Calu3 (cell line): ENCODE measurements at regions not wholly inside any gene's neighbourhood (a gene's known extent, or its start where the extent isn't known, plus 50 kb on each side); places are given as distances from the start of the nearest gene placed in this dataset.

Source experiments
- BruUV-seq: library from RNA; stranded (reverse); fragments of 400-500 nt; replicated peaks from 2 replicates; lab custom pipeline; 2021; lab: Mats Ljungman, UMichigan
- CTCF ChIA-PET: fragments of 300-600 bp; sonication (Branson Sonifier 250); formaldehyde crosslinking; loops from one replicate; lab custom pipeline; 2022; ENCODE audit warnings: antibody characterized with exemption; lab: Charles Lee
- DNase-seq: peaks from one replicate; pipeline ENCODE4 v3.0.0; 2022
- H3K27ac Mint-ChIP-seq: one replicate; pipeline ENCODE4 v1.8.0; 2022; ENCODE audit warnings: mixed read lengths; ENCODE audit not compliant: unreplicated experiment
- H3K27me3 Mint-ChIP-seq: one replicate; pipeline ENCODE4 v1.8.0; 2022; ENCODE audit warnings: mixed read lengths; ENCODE audit not compliant: unreplicated experiment
- H3K36me3 Mint-ChIP-seq: one replicate; pipeline ENCODE4 v1.8.0; 2022; ENCODE audit warnings: mild to moderate bottlenecking, moderate library complexity, mixed read lengths; ENCODE audit not compliant: insufficient read depth, unreplicated experiment
- H3K4me1 Mint-ChIP-seq: one replicate; pipeline ENCODE4 v1.8.0; 2022; ENCODE audit warnings: mild to moderate bottlenecking, low read depth, mixed read lengths; ENCODE audit not compliant: unreplicated experiment
- H3K4me3 Mint-ChIP-seq: one replicate; pipeline ENCODE4 v1.8.0; 2022; ENCODE audit warnings: mild to moderate bottlenecking, low read depth, moderate library complexity, mixed read lengths; ENCODE audit not compliant: unreplicated experiment
- H3K9me3 Mint-ChIP-seq: one replicate; pipeline ENCODE4 v1.8.0; 2022; ENCODE audit warnings: low read depth, mixed read lengths; ENCODE audit not compliant: unreplicated experiment
- intact Hi-C: fragments of 100-400 bp; cut with micrococcal nuclease; formaldehyde crosslinking; loops from one replicate; pipeline ENCODE4 v1.10.0; 2022; ENCODE audit not compliant: unreplicated experiment
- TF ChIP-seq, protein P1 (sequence below): fragments of 200-600 bp; IDR thresholded peaks from one replicate; pipeline ENCODE4 v1.8.0; 2022; ENCODE audit warnings: antibody characterized with exemption; ENCODE audit not compliant: unreplicated experiment

- TF ChIP-seq, protein P1, sequence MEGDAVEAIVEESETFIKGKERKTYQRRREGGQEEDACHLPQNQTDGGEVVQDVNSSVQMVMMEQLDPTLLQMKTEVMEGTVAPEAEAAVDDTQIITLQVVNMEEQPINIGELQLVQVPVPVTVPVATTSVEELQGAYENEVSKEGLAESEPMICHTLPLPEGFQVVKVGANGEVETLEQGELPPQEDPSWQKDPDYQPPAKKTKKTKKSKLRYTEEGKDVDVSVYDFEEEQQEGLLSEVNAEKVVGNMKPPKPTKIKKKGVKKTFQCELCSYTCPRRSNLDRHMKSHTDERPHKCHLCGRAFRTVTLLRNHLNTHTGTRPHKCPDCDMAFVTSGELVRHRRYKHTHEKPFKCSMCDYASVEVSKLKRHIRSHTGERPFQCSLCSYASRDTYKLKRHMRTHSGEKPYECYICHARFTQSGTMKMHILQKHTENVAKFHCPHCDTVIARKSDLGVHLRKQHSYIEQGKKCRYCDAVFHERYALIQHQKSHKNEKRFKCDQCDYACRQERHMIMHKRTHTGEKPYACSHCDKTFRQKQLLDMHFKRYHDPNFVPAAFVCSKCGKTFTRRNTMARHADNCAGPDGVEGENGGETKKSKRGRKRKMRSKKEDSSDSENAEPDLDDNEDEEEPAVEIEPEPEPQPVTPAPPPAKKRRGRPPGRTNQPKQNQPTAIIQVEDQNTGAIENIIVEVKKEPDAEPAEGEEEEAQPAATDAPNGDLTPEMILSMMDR, result no peak
- no peak for DNase-seq
- intact Hi-C loops, result no loop called here
- no TSS peak for BruUV-seq
- Mint-ChIP-seq H3K9me3 (peaks cover 17% of the 10 kb centered on the region), H3K4me3 (no peak overlapping the region), H3K27me3 (no peaks in the 10 kb centered on the region), H3K36me3 (no peaks in the 10 kb centered on the region), H3K27ac (no peak overlapping the region), H3K4me1 (no peaks in the 10 kb centered on the region)
- CTCF ChIA-PET, result no interaction called here
These were observed 230.6 kb upstream of the TENM4 start for GRCh38 chr11:79671401-79671800.

- TF ChIP-seq, protein P1, result no peak
- Mint-ChIP-seq H3K27me3 (no peaks in the 10 kb centered on the region), H3K27ac (no peak overlapping the region), H3K4me1 (no peaks in the 10 kb centered on the region), H3K36me3 (no peaks in the 10 kb centered on the region), H3K9me3 (peaks cover 14% of the 10 kb centered on the region), H3K4me3 (no peak overlapping the region)
- intact Hi-C loops, result no loop called here
- CTCF ChIA-PET, result no interaction called here
- no peak for DNase-seq
- no TSS peak for BruUV-seq
These were observed 230.1 kb upstream of the TENM4 start for GRCh38 chr11:79670882-79671281.

DNA sequence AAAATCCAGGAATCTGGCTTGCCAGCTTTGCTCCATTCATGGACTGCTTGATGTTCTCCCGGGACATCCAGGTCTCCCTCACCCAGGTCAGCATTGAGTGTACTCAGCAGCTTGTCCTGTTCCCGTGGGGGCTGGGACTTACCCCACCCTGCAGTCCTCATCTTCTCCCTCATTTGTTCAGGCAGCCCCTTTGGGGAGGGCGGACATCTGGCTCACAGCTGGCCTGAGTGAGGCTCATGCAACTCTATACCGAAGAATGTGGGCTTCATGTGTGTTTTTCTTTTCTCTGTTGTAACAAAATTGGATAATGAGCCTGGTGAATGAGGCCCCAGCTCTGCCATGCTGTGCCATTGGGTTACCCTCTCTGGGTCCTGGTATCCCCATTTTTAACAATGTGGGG is 227.7 kb upstream of the TENM4 start:
- no peaks in the 10 kb centered on the region for H3K4me1 Mint-ChIP-seq
- H3K4me3 Mint-ChIP-seq, result no peak overlapping the region
- TF ChIP-seq, protein P1, result no peak
- no peaks in the 10 kb centered on the region for H3K36me3 Mint-ChIP-seq
- no peaks in the 10 kb centered on the region for H3K27me3 Mint-ChIP-seq
- no peak overlapping the region for H3K27ac Mint-ChIP-seq
- no peak for DNase-seq
- H3K9me3 Mint-ChIP-seq, result peaks cover 14% of the 10 kb centered on the region
- CTCF ChIA-PET, result no interaction called here
- intact Hi-C loops, result no loop called here
- BruUV-seq, result no TSS peak

DNA sequence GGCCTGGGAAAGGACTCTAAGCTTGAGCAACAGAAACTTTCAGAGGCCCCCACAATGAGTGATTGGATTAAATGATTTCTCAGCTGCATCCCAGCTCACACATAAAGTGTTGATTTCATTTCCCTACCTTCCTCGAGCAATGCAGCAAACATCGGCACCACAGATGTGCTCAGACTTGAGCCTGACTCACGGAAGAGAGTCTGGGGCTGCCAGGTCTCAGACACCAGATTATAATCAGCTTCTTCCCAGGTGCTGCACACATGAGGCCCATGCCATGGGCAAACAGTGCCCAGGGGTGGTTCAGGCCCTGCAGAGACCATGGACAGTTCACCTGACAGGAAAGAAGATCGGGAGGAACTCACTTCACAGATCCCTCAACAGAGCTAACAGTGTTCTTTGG is 226.6 kb upstream of the TENM4 start:
- no peaks in the 10 kb centered on the region for H3K36me3 Mint-ChIP-seq
- BruUV-seq, result no TSS peak
- H3K9me3 Mint-ChIP-seq, result peaks cover 13% of the 10 kb centered on the region
- no peak overlapping the region for H3K4me3 Mint-ChIP-seq
- CTCF ChIA-PET, result no interaction called here
- TF ChIP-seq, protein P1, result no peak
- no peaks in the 10 kb centered on the region for H3K4me1 Mint-ChIP-seq
- no peak for DNase-seq
- intact Hi-C loops, result no loop called here
- no peak overlapping the region for H3K27ac Mint-ChIP-seq
- no peaks in the 10 kb centered on the region for H3K27me3 Mint-ChIP-seq
